T-helper 2 cell treated with Interferon-gamma antibody and Interleukin-4, amounts not matched to agents 5 μg/mL and 100 μg/mL, for 36 hours (primary cell): ENCODE measurements at regions not wholly inside any gene's neighbourhood (a gene's known extent, or its start where the extent isn't known, plus 50 kb on each side); places are given as distances from the start of the nearest gene placed in this dataset.
"Not testable (repeated sequence)": the region's sequence is repeated elsewhere in the genome, so short reads cannot be mapped to it uniquely, and the experiment has no call there.

Source experiments
- DNase-seq: peaks from one replicate; pipeline ENCODE4 v3.0.0; 2021; ENCODE audit warnings: low spot score
- H3K27ac Mint-ChIP-seq: one replicate; pipeline ENCODE4 v1.8.0; 2021; ENCODE audit warnings: mild to moderate bottlenecking, mixed read lengths
- H3K27me3 Mint-ChIP-seq: one replicate; pipeline ENCODE4 v1.8.0; 2021; ENCODE audit warnings: low read depth, mixed read lengths
- H3K36me3 Mint-ChIP-seq: one replicate; pipeline ENCODE4 v1.8.0; 2021; ENCODE audit warnings: low read depth, mixed read lengths
- H3K4me1 Mint-ChIP-seq: one replicate; pipeline ENCODE4 v1.8.0; 2021; ENCODE audit warnings: low read depth, mixed read lengths
- H3K4me3 Mint-ChIP-seq: one replicate; pipeline ENCODE4 v1.8.0; 2022; ENCODE audit warnings: mild to moderate bottlenecking, moderate library complexity, mixed read lengths
- H3K9me3 Mint-ChIP-seq: one replicate; pipeline ENCODE4 v1.8.0; 2021; ENCODE audit warnings: mixed read lengths

- DNase-seq, result no peak
- no peaks in the 10 kb centered on the region for H3K36me3 Mint-ChIP-seq
- peaks cover 2% of the 10 kb centered on the region for H3K27me3 Mint-ChIP-seq
- H3K4me1 Mint-ChIP-seq, result no peaks in the 10 kb centered on the region
- H3K27ac Mint-ChIP-seq, result no peak overlapping the region
- H3K4me3 Mint-ChIP-seq, result no peak overlapping the region
- H3K9me3 Mint-ChIP-seq, result no peaks in the 10 kb centered on the region
Observed at GRCh38 chr7:156376317-156376716, 264.3 kb upstream of the RNF32 start.

- DNase-seq, result no peak
- no peak overlapping the region for H3K4me3 Mint-ChIP-seq
- H3K36me3 Mint-ChIP-seq, result no peaks in the 10 kb centered on the region
- no peaks in the 10 kb centered on the region for H3K4me1 Mint-ChIP-seq
- peaks cover 2% of the 10 kb centered on the region for H3K27me3 Mint-ChIP-seq
- H3K9me3 Mint-ChIP-seq, result no peaks in the 10 kb centered on the region
- H3K27ac Mint-ChIP-seq, result no peak overlapping the region
Observed at GRCh38 chr7:156374335-156374734, 266.2 kb upstream of the RNF32 start.

DNA sequence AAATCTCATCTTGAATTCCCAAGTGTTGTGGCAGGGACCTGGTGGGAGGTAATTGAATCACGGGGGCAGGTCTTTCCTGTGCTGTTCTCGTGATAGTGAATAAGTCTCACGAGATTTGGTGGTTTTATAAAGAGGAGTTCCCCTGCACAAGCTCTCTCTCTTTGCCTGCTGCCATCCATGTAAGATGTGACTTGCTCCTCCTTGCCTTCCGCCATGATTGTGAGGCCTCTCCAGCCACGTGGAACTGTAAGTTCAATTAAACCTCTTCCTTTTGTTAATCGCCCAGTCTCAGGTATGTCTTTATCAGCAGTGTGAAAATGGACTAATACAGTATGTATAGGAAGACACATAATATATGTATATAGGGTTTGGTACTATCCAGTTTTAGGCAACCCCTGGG, 270.6 kb upstream of the RNF32 start:
- H3K4me1 Mint-ChIP-seq, H3K36me3 Mint-ChIP-seq, H3K27ac Mint-ChIP-seq, H3K9me3 Mint-ChIP-seq, DNase-seq, H3K27me3 Mint-ChIP-seq, H3K4me3 Mint-ChIP-seq: not testable (repeated sequence)

- Mint-ChIP-seq H3K4me3 (no peak overlapping the region), H3K9me3 (no peaks in the 10 kb centered on the region), H3K36me3 (no peaks in the 10 kb centered on the region), H3K4me1 (no peaks in the 10 kb centered on the region), H3K27ac (no peak overlapping the region), H3K27me3 (peaks cover 2% of the 10 kb centered on the region)
- DNase-seq, result no peak
Observed at GRCh38 chr7:156368053-156368843, 272.3 kb upstream of the RNF32 start.

- no peaks in the 10 kb centered on the region for H3K9me3 Mint-ChIP-seq
- no peaks in the 10 kb centered on the region for H3K27me3 Mint-ChIP-seq
- no peak for DNase-seq
- no peak overlapping the region for H3K4me3 Mint-ChIP-seq
- no peaks in the 10 kb centered on the region for H3K36me3 Mint-ChIP-seq
- no peak overlapping the region for H3K27ac Mint-ChIP-seq
- no peaks in the 10 kb centered on the region for H3K4me1 Mint-ChIP-seq
Observed at GRCh38 chr7:156363751-156364150, 276.8 kb upstream of the RNF32 start.

DNA sequence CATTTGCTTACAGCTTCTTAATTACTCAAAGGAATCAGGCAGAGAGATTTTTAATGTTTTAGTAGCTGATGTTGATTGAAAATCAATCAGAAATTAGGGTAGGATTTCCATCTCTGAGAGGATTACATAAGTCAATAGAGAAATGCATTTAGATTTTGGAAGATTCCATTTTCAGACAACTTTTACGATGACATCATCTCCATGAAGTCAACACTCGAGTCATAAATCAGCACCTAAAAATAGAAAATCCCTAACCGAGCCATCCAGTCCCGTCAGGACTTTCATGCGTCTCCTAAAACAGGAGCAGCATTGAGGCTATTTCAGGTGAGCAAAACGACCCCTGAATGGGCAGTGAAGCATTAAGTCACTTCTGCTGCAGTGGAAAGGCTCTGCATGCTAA, 279.7 kb upstream of the RNF32 start:
- Mint-ChIP-seq H3K27ac (no peak overlapping the region), H3K4me1 (no peaks in the 10 kb centered on the region), H3K9me3 (no peaks in the 10 kb centered on the region), H3K4me3 (no peak overlapping the region), H3K27me3 (no peaks in the 10 kb centered on the region), H3K36me3 (no peaks in the 10 kb centered on the region)
- DNase-seq, result no peak

GRCh38 chr7:156356551-156356950, 284.0 kb upstream of the RNF32 start:
- Mint-ChIP-seq H3K36me3 (no peaks in the 10 kb centered on the region), H3K4me3 (no peak overlapping the region), H3K27ac (no peak overlapping the region), H3K4me1 (no peaks in the 10 kb centered on the region), H3K9me3 (no peaks in the 10 kb centered on the region), H3K27me3 (no peaks in the 10 kb centered on the region)
- DNase-seq, result no peak

DNA sequence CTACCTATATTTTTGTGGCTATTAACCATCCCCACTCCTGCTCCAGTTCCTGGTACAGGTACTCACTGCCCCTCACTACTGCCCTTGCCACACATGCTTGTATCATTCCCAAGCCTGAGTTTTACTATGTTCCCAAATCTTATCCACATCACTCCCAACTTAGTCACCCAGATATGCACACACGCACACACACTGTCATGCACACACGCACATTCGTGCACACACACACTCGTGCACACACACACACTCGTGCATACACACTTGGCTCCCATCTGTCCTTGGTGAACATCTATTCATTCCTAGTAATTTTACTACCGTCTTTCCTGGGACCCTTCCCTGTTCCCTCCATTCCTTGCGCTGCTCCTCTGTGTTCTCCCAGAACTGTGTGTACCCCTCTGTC, 287.2 kb upstream of the RNF32 start:
- DNase-seq, result no peak
- Mint-ChIP-seq H3K4me3 (no peak overlapping the region), H3K27ac (no peak overlapping the region), H3K9me3 (no peaks in the 10 kb centered on the region), H3K27me3 (no peaks in the 10 kb centered on the region), H3K4me1 (no peaks in the 10 kb centered on the region), H3K36me3 (no peaks in the 10 kb centered on the region)

DNA sequence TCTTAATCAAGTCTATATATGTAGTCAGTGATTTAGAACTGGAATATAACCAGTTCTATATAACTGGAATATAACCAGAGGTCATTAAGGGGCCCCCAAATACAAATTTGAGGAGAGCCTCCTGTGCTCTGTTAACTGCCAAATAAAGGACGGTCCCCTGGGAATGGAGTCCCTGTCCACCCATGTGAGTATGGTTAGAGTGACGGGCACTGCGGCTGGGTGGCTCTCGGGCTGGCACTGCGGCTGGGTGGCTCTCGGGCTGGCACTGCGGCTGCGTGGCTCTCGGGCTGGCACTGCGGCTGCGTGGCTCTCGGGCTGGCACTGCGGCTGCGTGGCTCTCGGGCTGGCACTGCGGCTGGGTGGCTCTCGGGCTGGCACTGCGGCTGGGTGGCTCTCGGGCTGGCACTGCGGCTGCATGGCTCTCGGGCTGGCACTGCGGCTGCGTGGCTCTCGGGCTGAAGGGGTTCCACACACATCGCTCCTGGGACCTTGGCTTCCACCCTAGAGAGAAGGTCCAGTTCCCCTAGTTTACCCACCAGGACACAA, 292.8 kb upstream of the RNF32 start:
- not testable (repeated sequence) for H3K4me3 Mint-ChIP-seq, DNase-seq, H3K27ac Mint-ChIP-seq, H3K27me3 Mint-ChIP-seq, H3K9me3 Mint-ChIP-seq, H3K4me1 Mint-ChIP-seq, H3K36me3 Mint-ChIP-seq

- Mint-ChIP-seq H3K27me3 (no peaks in the 10 kb centered on the region), H3K27ac (no peak overlapping the region), H3K4me1 (no peaks in the 10 kb centered on the region), H3K36me3 (no peaks in the 10 kb centered on the region), H3K4me3 (no peak overlapping the region), H3K9me3 (no peaks in the 10 kb centered on the region)
- DNase-seq, result no peak
Observed at GRCh38 chr7:156347132-156347531, 293.4 kb upstream of the RNF32 start.

DNA sequence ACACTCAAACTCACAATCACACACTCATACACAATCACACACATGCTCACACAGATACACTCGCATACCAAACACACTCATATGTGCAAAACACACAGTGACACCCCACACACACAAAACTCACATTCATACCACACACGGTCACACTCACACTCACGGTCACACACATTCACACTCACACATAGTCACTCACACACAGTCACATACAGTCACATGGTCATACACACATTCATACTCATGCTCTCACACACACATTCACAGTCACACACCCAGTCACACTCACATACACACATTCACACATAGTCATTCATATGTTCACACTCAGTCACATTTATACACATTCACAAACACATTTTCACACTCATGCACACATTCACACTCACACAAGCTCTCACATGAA, 296.0 kb upstream of the RNF32 start:
- DNase-seq, result no peak
- H3K9me3 Mint-ChIP-seq, result no peaks in the 10 kb centered on the region
- H3K27ac Mint-ChIP-seq, result no peak overlapping the region
- H3K4me3 Mint-ChIP-seq, result no peak overlapping the region
- no peaks in the 10 kb centered on the region for H3K36me3 Mint-ChIP-seq
- no peaks in the 10 kb centered on the region for H3K4me1 Mint-ChIP-seq
- H3K27me3 Mint-ChIP-seq, result no peaks in the 10 kb centered on the region

DNA sequence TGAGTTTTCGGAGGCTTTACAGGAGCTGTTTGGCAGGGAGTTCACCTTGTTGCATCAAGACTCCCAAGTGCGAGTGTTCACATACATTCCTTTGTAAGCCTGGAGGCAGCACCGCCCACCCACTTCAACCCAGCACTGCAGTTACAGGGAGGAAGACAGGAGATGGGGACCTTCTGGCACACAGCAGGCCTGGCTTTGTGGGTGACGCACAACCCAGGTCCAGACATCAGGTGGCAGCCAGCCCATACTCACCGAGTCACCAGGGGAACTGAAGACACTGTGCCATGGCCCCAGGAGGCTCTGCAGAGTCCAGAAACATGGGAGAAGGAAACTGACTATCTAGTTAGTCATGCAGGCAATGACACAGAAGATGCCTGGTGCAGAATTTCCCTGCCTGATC, 305.9 kb upstream of the RNF32 start:
- Mint-ChIP-seq H3K27ac (no peak overlapping the region), H3K4me1 (no peaks in the 10 kb centered on the region), H3K27me3 (peaks cover 4% of the 10 kb centered on the region), H3K36me3 (no peaks in the 10 kb centered on the region), H3K4me3 (no peak overlapping the region), H3K9me3 (no peaks in the 10 kb centered on the region)
- DNase-seq, result no peak

GRCh38 chr7:156327916-156328315, 312.7 kb upstream of the RNF32 start:
- no peaks in the 10 kb centered on the region for H3K27me3 Mint-ChIP-seq
- no peak overlapping the region for H3K27ac Mint-ChIP-seq
- no peaks in the 10 kb centered on the region for H3K9me3 Mint-ChIP-seq
- DNase-seq, result no peak
- no peaks in the 10 kb centered on the region for H3K4me1 Mint-ChIP-seq
- H3K36me3 Mint-ChIP-seq, result no peaks in the 10 kb centered on the region
- H3K4me3 Mint-ChIP-seq, result no peak overlapping the region

DNA sequence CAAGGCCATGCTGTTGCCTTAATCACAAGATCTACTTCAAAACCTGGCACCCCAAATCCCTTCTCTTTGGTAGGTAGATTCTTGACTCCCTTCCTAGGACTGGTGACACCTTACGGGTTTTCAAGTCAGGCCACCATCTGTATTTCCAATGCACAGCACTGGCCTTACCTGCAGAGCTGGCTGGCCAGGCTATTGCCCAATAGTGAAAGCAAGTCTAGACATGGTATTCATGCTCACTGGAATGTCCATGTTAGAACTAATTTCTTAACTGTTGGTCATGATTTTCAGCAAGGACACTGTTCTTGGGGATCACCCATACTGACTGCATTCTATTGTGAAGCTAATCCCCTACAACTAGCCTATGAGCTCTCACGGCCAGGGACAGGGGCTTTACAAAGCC, 313.1 kb upstream of the RNF32 start:
- Mint-ChIP-seq H3K27ac (no peak overlapping the region), H3K27me3 (no peaks in the 10 kb centered on the region), H3K4me1 (no peaks in the 10 kb centered on the region), H3K4me3 (no peak overlapping the region), H3K36me3 (no peaks in the 10 kb centered on the region), H3K9me3 (no peaks in the 10 kb centered on the region)
- DNase-seq, result no peak

GRCh38 chr7:156324201-156324600, 316.4 kb upstream of the RNF32 start:
- DNase-seq, result no peak
- Mint-ChIP-seq H3K4me3 (no peak overlapping the region), H3K9me3 (no peaks in the 10 kb centered on the region), H3K27me3 (no peaks in the 10 kb centered on the region), H3K36me3 (no peaks in the 10 kb centered on the region), H3K27ac (no peak overlapping the region), H3K4me1 (no peaks in the 10 kb centered on the region)
